Stomach (tissue), 8 donors: ENCODE measurements at regions not wholly inside any gene's neighbourhood (a gene's known extent, or its start where the extent isn't known, plus 50 kb on each side); places are given as distances from the start of the nearest gene placed in this dataset.

Source experiments
- DNase-seq, 2 donors: peaks; one replicate each; pipeline versions ENCODE4 v3.0.0 to v3.0.0-alpha.2; 2013 to 2019
- H3K27ac ChIP-seq, 5 donors: fragments of 200-600 bp in 4 of 5; sonication (generic) in 4 of 5; one replicate each; pipeline ENCODE4 v1.5.1; 2013 to 2019; ENCODE audit warnings: mild to moderate bottlenecking in 1 of 5, moderate library complexity in 1 of 5
- H3K27me3 ChIP-seq, 3 donors: fragments of 200-600 bp; sonication (generic); one replicate each; pipeline ENCODE4 v1.5.1; 2017 to 2019; ENCODE audit warnings: mixed run types in 1 of 3
- H3K36me3 ChIP-seq, 4 donors: fragments of 200-600 bp; sonication (generic); 1 replicate in 3 of 4; 2 replicates in 1 of 4; pipeline ENCODE4 v1.5.1; 2016 to 2019
- H3K4me1 ChIP-seq, 4 donors: fragments of 200-600 bp; sonication (generic); one replicate each; pipeline ENCODE4 v1.5.1; 2016 to 2019
- H3K4me3 ChIP-seq, 4 donors: fragments of 200-600 bp; sonication (generic) in 3 of 4; one replicate each; pipeline ENCODE4 v1.5.1; 2016 to 2019; ENCODE audit warnings: mild to moderate bottlenecking in 1 of 4
- H3K9me3 ChIP-seq, 4 donors: fragments of 200-600 bp; sonication (generic); one replicate each; pipeline ENCODE4 v1.5.1; 2016 to 2019
- EP300 ChIP-seq: sonication (generic); formaldehyde crosslinking; IDR thresholded peaks from one replicate; pipeline ENCODE4 v1.6.1; 2017; ENCODE audit warnings: antibody characterized with exemption
- POLR2A ChIP-seq, 4 donors: fragments of 450-650 bp; IDR thresholded peaks; one replicate each; pipeline ENCODE4 v1.6.1; 2016; ENCODE audit warnings: antibody characterized with exemption in 4 of 4, control low read depth in 2 of 4, mild to moderate bottlenecking in 1 of 4, moderate library complexity in 1 of 4
- POLR2AphosphoS5 ChIP-seq, 3 donors: sonication (generic); formaldehyde crosslinking; IDR thresholded peaks; one replicate each; pipeline ENCODE4 v1.6.1; 2016; ENCODE audit warnings: antibody characterized with exemption in 3 of 3
- WGBS, 5 donors: extraction: QIAGEN DNeasy Blood & Tissue Kit in 3 of 5; methylation state at CpG; one replicate each; pipeline versions ENCODE4 v1.1.5 to v1.1.7; 2013 to 2018; 5-methylcytosine and 5-hydroxymethylcytosine counted together
- intact Hi-C: fragments of 100-400 bp; cut with DNase I; formaldehyde crosslinking; loops from one replicate; pipeline ENCODE4 v1.15.1; 2023; ENCODE audit warnings: low total_unique reads
- TF ChIP-seq, protein P1 (sequence below), 7 experiments: fragments of 450-650 bp in 4 of 7; fragments of 200-600 bp in 3 of 7; sonication (generic) in 3 of 7; IDR thresholded peaks; one replicate each; pipeline ENCODE4 v1.5.1; 2016 to 2019; ENCODE audit warnings: antibody characterized with exemption in 7 of 7, control low read depth in 2 of 7, mild to moderate bottlenecking in 1 of 7
- donor health status: healthy with polysubstance abuse.
- donor health status: Bipolar disorder and iron deficiency.
- donor health status: healthy.

DNA sequence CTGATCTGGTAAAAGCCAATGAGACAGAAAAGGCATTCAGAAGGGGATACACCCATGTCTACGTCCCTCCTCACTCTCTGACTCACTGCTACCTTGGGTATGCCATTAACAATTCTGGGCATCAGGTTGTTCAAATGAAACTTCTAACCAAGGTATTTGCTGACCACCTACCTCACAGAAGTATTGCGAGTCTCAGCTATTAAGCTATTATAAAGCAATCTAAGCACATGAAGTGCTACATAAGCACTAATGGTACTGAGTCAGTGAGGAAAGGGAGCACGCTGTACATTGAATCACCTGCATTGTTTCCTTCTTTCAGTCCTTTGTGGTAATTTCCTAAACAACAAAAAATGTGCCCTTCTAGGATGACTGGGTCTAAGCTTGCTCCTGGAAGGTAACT is 62.8 kb upstream of the CCDC91 start:
- no peaks in the 10 kb centered on the region for H3K9me3 ChIP-seq

DNA sequence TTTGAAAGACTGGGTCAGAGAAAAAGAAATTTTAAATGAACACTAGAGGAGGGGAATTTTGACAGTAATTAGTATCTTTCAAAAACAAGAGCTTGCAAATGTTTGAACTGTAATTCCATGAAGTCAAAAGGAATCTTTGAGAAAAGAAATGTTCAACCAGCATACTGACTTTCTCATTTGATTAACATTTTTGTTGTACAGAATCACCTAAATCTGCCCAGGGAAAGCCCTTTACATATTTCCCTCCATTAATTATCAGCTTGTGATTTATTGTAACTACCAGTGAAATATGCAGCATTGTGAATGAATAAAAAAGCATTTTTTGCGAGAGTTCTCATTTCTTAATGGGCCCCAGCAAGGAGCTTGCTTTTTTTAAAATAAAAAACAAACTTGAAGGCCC is 61.2 kb upstream of the CCDC91 start:
- WGBS, 5 donors: 83 to 100% (median 98%) methylated on average over 1 of the region's 1 CpG
- intact Hi-C loops: no loop called here
- no peak overlapping the region for H3K27ac ChIP-seq
- no peaks in the 10 kb centered on the region for H3K27me3 ChIP-seq
- no peak for DNase-seq
- no peaks in the 10 kb centered on the region for H3K36me3 ChIP-seq
- H3K9me3 ChIP-seq: no peaks in the 10 kb centered on the region
- TF ChIP-seq POLR2A (IDR thresholded peaks at IDR 0.05) (no peak), EP300 (no peak), POLR2AphosphoS5 (IDR thresholded peaks at IDR 0.05) (no peak)
- TF ChIP-seq, protein P1, sequence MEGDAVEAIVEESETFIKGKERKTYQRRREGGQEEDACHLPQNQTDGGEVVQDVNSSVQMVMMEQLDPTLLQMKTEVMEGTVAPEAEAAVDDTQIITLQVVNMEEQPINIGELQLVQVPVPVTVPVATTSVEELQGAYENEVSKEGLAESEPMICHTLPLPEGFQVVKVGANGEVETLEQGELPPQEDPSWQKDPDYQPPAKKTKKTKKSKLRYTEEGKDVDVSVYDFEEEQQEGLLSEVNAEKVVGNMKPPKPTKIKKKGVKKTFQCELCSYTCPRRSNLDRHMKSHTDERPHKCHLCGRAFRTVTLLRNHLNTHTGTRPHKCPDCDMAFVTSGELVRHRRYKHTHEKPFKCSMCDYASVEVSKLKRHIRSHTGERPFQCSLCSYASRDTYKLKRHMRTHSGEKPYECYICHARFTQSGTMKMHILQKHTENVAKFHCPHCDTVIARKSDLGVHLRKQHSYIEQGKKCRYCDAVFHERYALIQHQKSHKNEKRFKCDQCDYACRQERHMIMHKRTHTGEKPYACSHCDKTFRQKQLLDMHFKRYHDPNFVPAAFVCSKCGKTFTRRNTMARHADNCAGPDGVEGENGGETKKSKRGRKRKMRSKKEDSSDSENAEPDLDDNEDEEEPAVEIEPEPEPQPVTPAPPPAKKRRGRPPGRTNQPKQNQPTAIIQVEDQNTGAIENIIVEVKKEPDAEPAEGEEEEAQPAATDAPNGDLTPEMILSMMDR (IDR thresholded peaks at IDR 0.05): no peak
- H3K4me3 ChIP-seq: no peak overlapping the region
- no peaks in the 10 kb centered on the region for H3K4me1 ChIP-seq

More for the DNA sequence above, 62.8 kb upstream of the CCDC91 start:
- H3K4me3 ChIP-seq: no peak overlapping the region
- no peak overlapping the region for H3K27ac ChIP-seq
- intact Hi-C loops: no loop called here
- WGBS, 5 donors: 94 to 98% (median 96%) methylated on average over 3 of the region's 3 CpGs
- DNase-seq: no peak
- no peaks in the 10 kb centered on the region for H3K4me1 ChIP-seq
- H3K36me3 ChIP-seq: no peaks in the 10 kb centered on the region
- TF ChIP-seq POLR2AphosphoS5 (IDR thresholded peaks at IDR 0.05) (no peak), EP300 (no peak), POLR2A (IDR thresholded peaks at IDR 0.05) (no peak)
- TF ChIP-seq, protein P1 (IDR thresholded peaks at IDR 0.05): no peak
- H3K27me3 ChIP-seq: no peaks in the 10 kb centered on the region

DNA sequence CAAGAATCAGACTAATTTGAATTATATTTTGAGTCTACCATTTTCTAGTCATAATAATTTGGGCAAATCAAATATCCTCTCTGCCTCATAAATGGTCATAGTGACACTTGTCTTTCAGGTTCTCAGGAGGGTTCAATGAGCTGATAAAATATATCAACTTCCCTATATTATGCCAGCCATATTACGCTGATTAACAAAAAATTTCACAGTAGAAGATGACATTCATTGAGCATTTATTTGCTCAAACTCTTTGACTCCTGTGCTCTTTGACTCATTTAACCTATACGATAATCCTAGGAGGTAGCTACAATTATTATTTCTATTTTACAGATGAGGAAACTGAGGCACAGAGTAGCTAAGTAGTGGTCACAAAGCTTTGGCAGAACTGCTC is 60.0 kb upstream of the CCDC91 start:
- no peak for TF ChIP-seq EP300
- no peak for TF ChIP-seq POLR2AphosphoS5 (IDR thresholded peaks at IDR 0.05)
- TF ChIP-seq, protein P1 (IDR thresholded peaks at IDR 0.05): no peak
- no peak for TF ChIP-seq POLR2A (IDR thresholded peaks at IDR 0.05)
- 73 to 97% (median 96%) methylated on average over 2 of the region's 2 CpGs for WGBS, 5 donors
- DNase-seq: no peak

DNA sequence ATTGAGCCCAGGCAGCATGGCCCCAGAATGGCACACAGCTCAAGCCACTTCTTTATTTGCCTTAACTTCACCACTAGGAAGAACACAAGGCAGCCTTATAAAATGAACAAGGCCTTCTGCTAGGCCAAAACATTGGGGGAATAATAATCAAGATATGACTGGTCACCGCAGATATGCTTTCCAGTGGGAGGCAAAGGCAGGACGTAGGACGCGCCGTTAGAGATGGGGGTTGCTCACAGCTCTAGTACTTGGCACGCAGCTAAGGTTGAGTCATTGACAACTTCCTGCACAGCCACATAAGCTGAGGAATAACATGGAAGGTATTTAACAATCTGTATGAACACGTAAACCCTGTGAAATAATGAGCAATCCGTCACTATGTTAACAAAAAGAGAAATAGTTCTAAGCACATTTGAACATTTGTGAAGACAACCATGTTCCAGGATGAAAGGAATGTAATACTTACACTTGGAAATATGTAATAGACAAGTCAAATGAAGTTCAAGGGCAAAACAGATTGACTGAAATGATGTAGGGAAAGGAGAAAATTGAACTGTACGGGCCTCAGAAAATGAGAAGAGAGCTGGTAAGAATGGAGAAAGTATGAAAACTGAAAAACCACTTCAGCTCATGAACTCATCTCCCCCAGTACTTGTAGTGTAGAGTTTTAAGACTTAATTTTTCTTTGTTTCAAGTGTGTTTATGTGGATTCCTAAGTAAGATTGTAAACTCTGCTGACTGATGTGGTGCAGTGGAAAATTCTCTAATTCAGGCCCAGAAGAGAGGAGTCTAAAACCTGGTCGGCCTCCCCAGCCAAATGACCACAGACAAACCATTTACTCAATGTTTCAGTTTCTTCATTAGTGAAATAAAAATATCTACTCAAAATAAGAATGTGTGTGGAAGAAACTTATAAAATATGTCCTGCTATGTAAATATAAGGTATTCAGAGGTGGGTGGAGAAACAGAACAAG is 59.3 kb upstream of the CCDC91 start:
- no peaks in the 10 kb centered on the region for H3K36me3 ChIP-seq
- WGBS, 5 donors: 64 to 85% (median 81%) methylated on average over 10 of the region's 10 CpGs
- intact Hi-C loops: no loop called here
- H3K4me1 ChIP-seq: no peaks in the 10 kb centered on the region
- H3K9me3 ChIP-seq: no peaks in the 10 kb centered on the region
- H3K27ac ChIP-seq: no peak overlapping the region
- TF ChIP-seq POLR2A (IDR thresholded peaks at IDR 0.05) (no peak), POLR2AphosphoS5 (IDR thresholded peaks at IDR 0.05) (peak in 1 of 3 donors; percentile 39), EP300 (no peak)
- TF ChIP-seq, protein P1 (IDR thresholded peaks at IDR 0.05): no peak
- no peaks in the 10 kb centered on the region for H3K27me3 ChIP-seq
- no peak overlapping the region for H3K4me3 ChIP-seq
- peak in 1 of 2 donors; percentile 67 for DNase-seq

More for the DNA sequence above, 60.0 kb upstream of the CCDC91 start:
- Histone ChIP-seq H3K4me3 (no peak overlapping the region), H3K4me1 (no peaks in the 10 kb centered on the region), H3K9me3 (no peaks in the 10 kb centered on the region), H3K27me3 (no peaks in the 10 kb centered on the region), H3K27ac (no peak overlapping the region), H3K36me3 (no peaks in the 10 kb centered on the region)
- intact Hi-C loops: no loop called here
